A549 (cell line): ENCODE measurements at regions not wholly inside any gene's neighbourhood (a gene's known extent, or its start where the extent isn't known, plus 50 kb on each side); places are given as distances from the start of the nearest gene placed in this dataset.

ENCODE experiments used
- ATAC-seq, 2 experiments: fragments of 200-7000 bp in 1 of 2; fragments of >200 bp in 1 of 2; cut with Nextera tagmentation in 1 of 2; cut with Tn5 transposase in 1 of 2; 3 replicates each; pipeline versions ENCODE4 v1.8.0 to v1.9.1; 2018 to 2020; ENCODE audit warnings: mild to moderate bottlenecking in 1 of 2, moderate library complexity in 1 of 2
- CTCF ChIA-PET: fragments of 300-600 bp; sonication (Branson Sonifier 250); formaldehyde crosslinking; extraction: SDS; loops from one replicate; lab custom pipeline; 2021; ENCODE audit warnings: antibody characterized with exemption, inconsistent platforms; lab: Yijun Ruan, JAX
- POLR2A ChIA-PET: fragments of 350-600 bp; formaldehyde crosslinking; extraction: SDS; loops from one replicate; lab custom pipeline; 2021; ENCODE audit warnings: antibody characterized with exemption, inconsistent platforms; lab: Yijun Ruan, JAX
- DNase-seq, 2 experiments: peaks; one replicate each; pipeline versions ENCODE4 v3.0.0 to v3.0.0-alpha.2; 2011 to 2016; ENCODE audit warnings: low read depth in 1 of 2, low spot score in 1 of 2
- FAIRE-seq: peaks from 2 replicates; lab custom pipeline; 2011; peaks lifted over from hg19 to GRCh38; lab: Jason Lieb, UNC
- H3K27ac ChIP-seq, 2 experiments: fragments of >200 bp; sonication (Bioruptor Twin); formaldehyde crosslinking; 3 replicates each; pipeline ENCODE4 v1.5.1; 2016 to 2017
- H3K4me1 ChIP-seq: fragments of >200 bp; sonication (Bioruptor Twin); formaldehyde crosslinking; 3 replicates; pipeline ENCODE4 v1.6.1; 2016
- H3K4me2 ChIP-seq: fragments of >200 bp; sonication (Bioruptor Twin); formaldehyde crosslinking; 3 replicates; pipeline ENCODE4 v1.6.1; 2016
- H3K4me3 ChIP-seq: fragments of >200 bp; sonication (Bioruptor Twin); formaldehyde crosslinking; 3 replicates; pipeline ENCODE4 v1.5.1; 2016
- H3K9me3 ChIP-seq: fragments of >200 bp; sonication (Bioruptor Twin); formaldehyde crosslinking; 3 replicates; pipeline ENCODE4 v1.6.1; 2016
- CEBPB ChIP-seq, 2 experiments: fragments of >200 bp in 1 of 2; sonication (Bioruptor Twin) in 1 of 2; formaldehyde crosslinking in 1 of 2; IDR thresholded peaks; 2 replicates each; pipeline ENCODE4 v1.6.1; 2012 to 2016
- CHD2 ChIP-seq: fragments of 150-350 bp; IDR thresholded peaks from 2 replicates; pipeline ENCODE4 v1.6.1; 2014; ENCODE audit warnings: low read length; ENCODE audit not compliant: partially characterized antibody
- EHF ChIP-seq: fragments of 250-450 bp; sonication (Bioruptor Pico); IDR thresholded peaks from 2 replicates; pipeline ENCODE4 v1.5.0; 2020; ENCODE audit warnings: mild to moderate bottlenecking
- EHMT2 ChIP-seq: fragments of 200-600 bp; sonication (generic); IDR thresholded peaks from 2 replicates; pipeline ENCODE4 v1.6.1; 2016; ENCODE audit warnings: antibody characterized with exemption, low read depth, mild to moderate bottlenecking, moderate library complexity
- FOXS1 ChIP-seq: fragments of 250-450 bp; sonication (Bioruptor Pico); IDR thresholded peaks from 2 replicates; pipeline ENCODE4 v1.5.0; 2020; ENCODE audit warnings: mild to moderate bottlenecking, moderate library complexity
- HDAC2 ChIP-seq: fragments of 200-600 bp; sonication (generic); IDR thresholded peaks from 2 replicates; pipeline ENCODE4 v1.6.1; 2016
- HEYL ChIP-seq: fragments of 250-450 bp; sonication (Bioruptor Pico); IDR thresholded peaks from 2 replicates; pipeline ENCODE4 v1.8.0; 2021; ENCODE audit warnings: mild to moderate bottlenecking, moderate library complexity
- HOXA7 ChIP-seq: fragments of 250-450 bp; sonication (Bioruptor Pico); IDR thresholded peaks from 2 replicates; pipeline ENCODE4 v1.5.0; 2020; ENCODE audit warnings: mild to moderate bottlenecking, moderate library complexity
- HOXB5 ChIP-seq: fragments of 250-450 bp; sonication (Bioruptor Pico); IDR thresholded peaks from 2 replicates; pipeline ENCODE4 v1.5.0; 2020; ENCODE audit warnings: mild to moderate bottlenecking, moderate library complexity
- NFE2L2 ChIP-seq: fragments of 150-350 bp; conservative IDR thresholded peaks from 2 replicates; pipeline ENCODE4 v1.6.1; 2014; ENCODE audit warnings: low read length
- NR3C1 ChIP-seq: fragments of >200 bp; sonication (Bioruptor Twin); formaldehyde crosslinking; IDR thresholded peaks from 3 replicates; pipeline ENCODE4 v1.6.1; 2017
- PBX3 ChIP-seq: IDR thresholded peaks from 2 replicates; pipeline ENCODE4 v1.6.1; 2012
- PHF8 ChIP-seq: fragments of 200-600 bp; sonication (generic); IDR thresholded peaks from 2 replicates; pipeline ENCODE4 v1.6.1; 2016; ENCODE audit warnings: low read depth, mild to moderate bottlenecking, antibody characterized with exemption, moderate library complexity, borderline replicate concordance
- POLR2A ChIP-seq: IDR thresholded peaks from 2 replicates; pipeline ENCODE4 v1.6.1; 2012; ENCODE audit warnings: mild to moderate bottlenecking, low read length
- RARB ChIP-seq: fragments of 250-450 bp; sonication (Bioruptor Pico); IDR thresholded peaks from 2 replicates; pipeline ENCODE4 v1.8.0; 2021; ENCODE audit warnings: mild to moderate bottlenecking, moderate library complexity
- TFCP2L1 ChIP-seq: fragments of 250-450 bp; sonication (Bioruptor Pico); IDR thresholded peaks from 2 replicates; pipeline ENCODE4 v1.5.0; 2021; ENCODE audit warnings: mild to moderate bottlenecking
- ZC3H11A ChIP-seq: fragments of 450-650 bp; IDR thresholded peaks from 2 replicates; pipeline ENCODE4 v1.6.1; 2014; ENCODE audit warnings: antibody characterized with exemption, mild to moderate bottlenecking
- ZFP36 ChIP-seq: fragments of 450-650 bp; IDR thresholded peaks from 2 replicates; pipeline ENCODE4 v1.6.1; 2014; ENCODE audit warnings: borderline replicate concordance; ENCODE audit not compliant: partially characterized antibody
- ZSCAN20 ChIP-seq: fragments of 250-450 bp; sonication (Bioruptor Pico); IDR thresholded peaks from 2 replicates; pipeline ENCODE4 v1.8.0; 2022; ENCODE audit warnings: mild to moderate bottlenecking, moderate library complexity
- WGBS: methylation state at CpG from one replicate; pipeline ENCODE4 v1.1.6; 2017; ENCODE audit errors: missing lambda C conversion rate; 5-methylcytosine and 5-hydroxymethylcytosine counted together
- TF ChIP-seq, protein P1 (sequence below): fragments of 200-600 bp; sonication (generic); IDR thresholded peaks from 2 replicates; pipeline ENCODE4 v1.6.1; 2016; ENCODE audit warnings: antibody characterized with exemption, mild to moderate bottlenecking, moderate library complexity
- TF ChIP-seq, protein P2 (sequence below): fragments of >200 bp; sonication (Bioruptor Twin); formaldehyde crosslinking; IDR thresholded peaks from 3 replicates; pipeline ENCODE4 v1.6.1; 2016

GRCh38 chr13:111645598-111646455 is 325.4 kb downstream of the TEX29 start:
- no peak for DNase-seq
- no peaks in the 10 kb centered on the region for H3K9me3 ChIP-seq
- no peak overlapping the region for H3K27ac ChIP-seq
- H3K4me2 ChIP-seq, result no peak overlapping the region
- no peak for ATAC-seq
- 34% methylated on average over 17 of the region's 27 CpGs for WGBS
- ChIA-PET CTCF (no interaction called here), POLR2A (no interaction called here)
- no peak for FAIRE-seq
- H3K4me3 ChIP-seq, result no peak overlapping the region
- TF ChIP-seq HEYL (CRISPR knock-in tag), result no peak
- no peak for TF ChIP-seq CHD2
- TF ChIP-seq HOXB5 (CRISPR knock-in tag), result no peak
- TF ChIP-seq, protein P1, sequence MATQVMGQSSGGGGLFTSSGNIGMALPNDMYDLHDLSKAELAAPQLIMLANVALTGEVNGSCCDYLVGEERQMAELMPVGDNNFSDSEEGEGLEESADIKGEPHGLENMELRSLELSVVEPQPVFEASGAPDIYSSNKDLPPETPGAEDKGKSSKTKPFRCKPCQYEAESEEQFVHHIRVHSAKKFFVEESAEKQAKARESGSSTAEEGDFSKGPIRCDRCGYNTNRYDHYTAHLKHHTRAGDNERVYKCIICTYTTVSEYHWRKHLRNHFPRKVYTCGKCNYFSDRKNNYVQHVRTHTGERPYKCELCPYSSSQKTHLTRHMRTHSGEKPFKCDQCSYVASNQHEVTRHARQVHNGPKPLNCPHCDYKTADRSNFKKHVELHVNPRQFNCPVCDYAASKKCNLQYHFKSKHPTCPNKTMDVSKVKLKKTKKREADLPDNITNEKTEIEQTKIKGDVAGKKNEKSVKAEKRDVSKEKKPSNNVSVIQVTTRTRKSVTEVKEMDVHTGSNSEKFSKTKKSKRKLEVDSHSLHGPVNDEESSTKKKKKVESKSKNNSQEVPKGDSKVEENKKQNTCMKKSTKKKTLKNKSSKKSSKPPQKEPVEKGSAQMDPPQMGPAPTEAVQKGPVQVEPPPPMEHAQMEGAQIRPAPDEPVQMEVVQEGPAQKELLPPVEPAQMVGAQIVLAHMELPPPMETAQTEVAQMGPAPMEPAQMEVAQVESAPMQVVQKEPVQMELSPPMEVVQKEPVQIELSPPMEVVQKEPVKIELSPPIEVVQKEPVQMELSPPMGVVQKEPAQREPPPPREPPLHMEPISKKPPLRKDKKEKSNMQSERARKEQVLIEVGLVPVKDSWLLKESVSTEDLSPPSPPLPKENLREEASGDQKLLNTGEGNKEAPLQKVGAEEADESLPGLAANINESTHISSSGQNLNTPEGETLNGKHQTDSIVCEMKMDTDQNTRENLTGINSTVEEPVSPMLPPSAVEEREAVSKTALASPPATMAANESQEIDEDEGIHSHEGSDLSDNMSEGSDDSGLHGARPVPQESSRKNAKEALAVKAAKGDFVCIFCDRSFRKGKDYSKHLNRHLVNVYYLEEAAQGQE, result no peak
- no peak for TF ChIP-seq NR3C1
- TF ChIP-seq NFE2L2, result no peak
- no peak for TF ChIP-seq PHF8
- no peak for TF ChIP-seq TFCP2L1
- TF ChIP-seq, protein P2, sequence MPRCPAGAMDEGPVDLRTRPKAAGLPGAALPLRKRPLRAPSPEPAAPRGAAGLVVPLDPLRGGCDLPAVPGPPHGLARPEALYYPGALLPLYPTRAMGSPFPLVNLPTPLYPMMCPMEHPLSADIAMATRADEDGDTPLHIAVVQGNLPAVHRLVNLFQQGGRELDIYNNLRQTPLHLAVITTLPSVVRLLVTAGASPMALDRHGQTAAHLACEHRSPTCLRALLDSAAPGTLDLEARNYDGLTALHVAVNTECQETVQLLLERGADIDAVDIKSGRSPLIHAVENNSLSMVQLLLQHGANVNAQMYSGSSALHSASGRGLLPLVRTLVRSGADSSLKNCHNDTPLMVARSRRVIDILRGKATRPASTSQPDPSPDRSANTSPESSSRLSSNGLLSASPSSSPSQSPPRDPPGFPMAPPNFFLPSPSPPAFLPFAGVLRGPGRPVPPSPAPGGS, result no peak
- TF ChIP-seq CEBPB (IDR thresholded peaks at IDR 0.05), result no peak
- TF ChIP-seq EHMT2, result no peak
- no peak for TF ChIP-seq ZFP36
- no peak for TF ChIP-seq ZC3H11A
- no peak for TF ChIP-seq PBX3
- TF ChIP-seq RARB (CRISPR knock-in tag), result no peak
- TF ChIP-seq EHF, result no peak
- TF ChIP-seq FOXS1, result no peak
- no peak for TF ChIP-seq HOXA7 (CRISPR knock-in tag)
- no peak for TF ChIP-seq HDAC2
- no peak for TF ChIP-seq ZSCAN20 (CRISPR knock-in tag)
- H3K4me1 ChIP-seq, result no peaks in the 10 kb centered on the region

GRCh38 chr13:111646456-111646855 is 326.0 kb downstream of the TEX29 start:
- 39% methylated on average over 10 of the region's 10 CpGs for WGBS
- Histone ChIP-seq H3K9me3 (no peaks in the 10 kb centered on the region), H3K4me1 (no peaks in the 10 kb centered on the region), H3K27ac (no peak overlapping the region), H3K4me2 (no peak overlapping the region)
- FAIRE-seq, result no peak
- POLR2A ChIA-PET, result no interaction called here
- TF ChIP-seq POLR2A, result no peak
- TF ChIP-seq, all 56 proteins: peak for 0
- CTCF ChIA-PET, result no interaction called here
- ATAC-seq (no peak), DNase-seq (no peak)
- H3K4me3 ChIP-seq, result no peak overlapping the region
